ENCODE measurements at regions not wholly inside any gene's neighbourhood (a gene's known extent, or its start where the extent isn't known, plus 50 kb on each side); places are given as distances from the start of the nearest gene placed in this dataset.

GRCh38 chr1:170261669-170262068 lies 115.9 kb downstream of the NTMT2 start:
- Histone ChIP-seq H3K4me3 (no peak overlapping the region), H3K9me3 (no peaks in the 10 kb centered on the region), H3K27ac (no peak overlapping the region), H3K27me3 (no peaks in the 10 kb centered on the region), H3K36me3 (no peaks in the 10 kb centered on the region), H3K4me1 (no peaks in the 10 kb centered on the region)
- TF ChIP-seq, protein P1, sequence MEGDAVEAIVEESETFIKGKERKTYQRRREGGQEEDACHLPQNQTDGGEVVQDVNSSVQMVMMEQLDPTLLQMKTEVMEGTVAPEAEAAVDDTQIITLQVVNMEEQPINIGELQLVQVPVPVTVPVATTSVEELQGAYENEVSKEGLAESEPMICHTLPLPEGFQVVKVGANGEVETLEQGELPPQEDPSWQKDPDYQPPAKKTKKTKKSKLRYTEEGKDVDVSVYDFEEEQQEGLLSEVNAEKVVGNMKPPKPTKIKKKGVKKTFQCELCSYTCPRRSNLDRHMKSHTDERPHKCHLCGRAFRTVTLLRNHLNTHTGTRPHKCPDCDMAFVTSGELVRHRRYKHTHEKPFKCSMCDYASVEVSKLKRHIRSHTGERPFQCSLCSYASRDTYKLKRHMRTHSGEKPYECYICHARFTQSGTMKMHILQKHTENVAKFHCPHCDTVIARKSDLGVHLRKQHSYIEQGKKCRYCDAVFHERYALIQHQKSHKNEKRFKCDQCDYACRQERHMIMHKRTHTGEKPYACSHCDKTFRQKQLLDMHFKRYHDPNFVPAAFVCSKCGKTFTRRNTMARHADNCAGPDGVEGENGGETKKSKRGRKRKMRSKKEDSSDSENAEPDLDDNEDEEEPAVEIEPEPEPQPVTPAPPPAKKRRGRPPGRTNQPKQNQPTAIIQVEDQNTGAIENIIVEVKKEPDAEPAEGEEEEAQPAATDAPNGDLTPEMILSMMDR (IDR thresholded peaks at IDR 0.05) = no peak
- no peak for TF ChIP-seq POLR2A (IDR thresholded peaks at IDR 0.05)
- no peak for DNase-seq

DNA sequence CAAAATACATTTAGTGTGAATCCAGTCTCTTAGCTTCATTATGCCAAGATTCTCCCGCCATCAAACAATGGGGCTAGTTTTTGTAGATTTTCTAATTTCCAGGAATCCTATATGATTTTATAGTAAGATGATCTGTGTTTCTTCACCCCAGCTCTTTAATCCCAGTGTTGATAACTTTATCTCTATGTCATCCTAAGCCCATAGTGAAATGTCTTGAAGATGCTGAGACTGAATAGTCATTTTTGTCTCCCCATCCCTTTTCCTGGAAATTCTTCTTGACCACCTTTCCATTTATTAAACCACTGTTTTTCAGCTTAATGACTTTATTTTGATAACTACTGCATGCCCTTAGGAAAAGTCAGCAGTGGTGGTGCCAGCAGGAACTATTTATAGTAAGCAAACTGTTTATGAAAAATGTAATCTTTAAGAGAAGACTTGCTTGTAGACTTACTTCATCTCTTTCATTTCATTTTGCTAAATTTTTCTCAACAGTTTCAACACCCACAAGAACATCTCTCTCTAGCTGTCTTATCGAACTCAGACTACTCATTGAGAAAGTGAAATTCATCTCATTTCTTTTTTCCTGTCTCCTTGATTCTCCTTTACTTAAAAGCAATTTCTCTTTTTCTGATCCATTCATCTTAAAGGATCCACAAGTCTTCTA lies 116.6 kb downstream of the NTMT2 start:
- H3K9me3 ChIP-seq = no peaks in the 10 kb centered on the region
- no peak for TF ChIP-seq POLR2A (IDR thresholded peaks at IDR 0.05)
- TF ChIP-seq, protein P1 (IDR thresholded peaks at IDR 0.05) = no peak
- no peaks in the 10 kb centered on the region for H3K27me3 ChIP-seq
- no peaks in the 10 kb centered on the region for H3K36me3 ChIP-seq
- no peak overlapping the region for H3K4me3 ChIP-seq
- DNase-seq = no peak
- H3K4me1 ChIP-seq = no peaks in the 10 kb centered on the region
- H3K27ac ChIP-seq = no peak overlapping the region

DNA sequence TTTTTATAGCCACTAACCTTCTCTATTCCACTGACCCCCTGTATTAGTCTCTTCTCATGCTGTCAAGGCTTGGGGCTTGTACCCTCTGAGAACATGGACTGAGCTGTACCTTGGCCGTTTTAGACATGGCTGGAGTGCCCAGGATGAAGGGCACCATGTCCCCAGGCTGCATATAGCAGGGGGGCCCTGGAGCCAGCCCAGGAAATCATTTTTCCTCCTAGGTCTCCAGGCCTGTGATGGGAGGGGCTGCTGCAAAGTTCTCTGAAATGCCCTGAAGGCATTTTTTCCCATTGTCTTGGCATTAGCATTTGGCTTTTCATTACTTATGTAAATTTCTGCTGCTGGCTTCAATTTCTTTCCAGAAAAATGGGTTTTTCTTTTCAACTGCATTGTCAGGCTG lies 119.5 kb downstream of the NTMT2 start:
- Histone ChIP-seq H3K9me3 (no peaks in the 10 kb centered on the region), H3K27ac (no peak overlapping the region), H3K4me3 (no peak overlapping the region), H3K36me3 (no peaks in the 10 kb centered on the region), H3K27me3 (no peaks in the 10 kb centered on the region), H3K4me1 (no peaks in the 10 kb centered on the region)
- TF ChIP-seq, protein P1 (IDR thresholded peaks at IDR 0.05) = no peak
- TF ChIP-seq POLR2A (IDR thresholded peaks at IDR 0.05) = no peak
- no peak for DNase-seq

GRCh38 chr1:170267317-170267716 lies 121.6 kb downstream of the NTMT2 start:
- no peak for DNase-seq
- H3K27ac ChIP-seq = no peak overlapping the region

DNA sequence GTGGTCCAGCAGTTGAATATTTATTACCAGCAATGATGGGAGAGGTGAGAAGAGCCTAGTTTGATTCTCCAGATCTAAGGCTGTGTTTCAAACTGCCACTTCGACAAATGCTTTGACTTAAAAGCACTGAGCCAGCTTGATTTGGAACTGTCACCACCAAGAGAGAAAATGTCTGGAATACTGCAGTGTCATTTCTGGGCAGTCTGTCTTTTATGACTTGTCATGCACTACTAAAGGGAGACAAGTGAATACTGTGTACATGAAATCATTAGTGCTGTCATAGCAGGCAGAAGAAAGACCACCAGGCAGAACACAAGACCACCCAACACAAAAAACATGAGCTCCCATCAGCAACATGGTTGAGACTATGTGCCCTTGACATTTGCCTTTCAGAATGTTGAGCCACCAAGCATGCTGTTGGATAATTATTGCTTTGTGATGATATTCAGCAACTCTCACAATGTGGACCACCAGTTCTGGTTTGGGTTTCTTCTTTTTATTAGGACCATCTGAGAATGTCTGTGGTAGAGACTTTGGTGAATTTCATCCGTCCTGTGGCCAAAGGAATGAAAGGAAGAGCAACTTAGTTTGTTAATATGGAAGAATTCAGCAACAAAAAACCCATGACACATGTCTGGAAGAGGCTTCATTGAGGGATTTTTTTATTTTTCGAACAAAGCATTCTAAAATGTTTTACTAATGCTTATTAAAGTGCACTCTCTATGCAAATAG lies 125.8 kb downstream of the NTMT2 start:
- Histone ChIP-seq H3K27me3 (no peaks in the 10 kb centered on the region), H3K4me3 (no peak overlapping the region), H3K9me3 (no peaks in the 10 kb centered on the region), H3K36me3 (no peaks in the 10 kb centered on the region), H3K27ac (no peak overlapping the region), H3K4me1 (no peaks in the 10 kb centered on the region)
- no peak for DNase-seq
- TF ChIP-seq, protein P1 (IDR thresholded peaks at IDR 0.05) = no peak
- TF ChIP-seq POLR2A (IDR thresholded peaks at IDR 0.05) = no peak

More at GRCh38 chr1:170267317-170267716, 121.6 kb downstream of the NTMT2 start:
- Histone ChIP-seq H3K4me1 (no peaks in the 10 kb centered on the region), H3K9me3 (no peaks in the 10 kb centered on the region), H3K4me3 (no peak overlapping the region), H3K36me3 (no peaks in the 10 kb centered on the region), H3K27me3 (no peaks in the 10 kb centered on the region)
- no peak for TF ChIP-seq POLR2A (IDR thresholded peaks at IDR 0.05)

All from Peyer's patch (tissue), 4 donors.